ENCODE measurements at regions not wholly inside any gene's neighbourhood (a gene's known extent, or its start where the extent isn't known, plus 50 kb on each side); places are given as distances from the start of the nearest gene placed in this dataset.

DNA sequence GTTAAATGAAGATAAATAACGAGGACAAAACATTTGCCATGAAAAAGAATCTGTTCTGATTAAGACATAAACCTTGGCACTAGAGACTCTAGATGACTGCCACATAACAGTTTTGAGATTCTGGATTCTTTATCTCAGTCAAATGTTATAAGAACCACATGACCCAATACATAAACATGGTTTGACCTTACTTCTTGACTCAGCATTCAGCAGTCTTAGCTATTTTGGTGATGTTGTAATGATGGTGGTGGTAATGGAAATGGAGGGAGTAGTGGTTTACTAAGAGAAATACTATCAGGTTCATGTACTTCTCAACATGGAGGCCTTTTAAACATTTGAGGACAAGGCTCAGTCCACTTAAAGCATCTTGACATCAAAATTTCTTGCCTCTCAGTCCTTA is 925.4 kb downstream of the CDH11 start:
- Histone ChIP-seq H3K4me3 (ENCODE audit: low read length) (no peak overlapping the region), H3K27ac (ENCODE audit: low read length) (no peak overlapping the region), H3K9me3 (replicated peaks; ENCODE audit: insufficient read depth, low read length) (no peaks in the 10 kb centered on the region), H3K27me3 (replicated peaks; ENCODE audit: insufficient read depth, low read length) (no peaks in the 10 kb centered on the region), H4K20me1 (ENCODE audit: insufficient read depth, low read length) (no peaks in the 10 kb centered on the region), H3F3A (ENCODE audit: insufficient read depth, low read length) (no peaks in the 10 kb centered on the region), H3K9me2 (replicated peaks; ENCODE audit: insufficient read depth, low read length) (no peaks in the 10 kb centered on the region), H3K9ac (ENCODE audit: low read length) (no peak overlapping the region), H3K79me2 (ENCODE audit: low read length) (no peaks in the 10 kb centered on the region), H3K4me2 (ENCODE audit: low read depth, low read length) (no peak overlapping the region), H3K36me3 (replicated peaks; ENCODE audit: insufficient read depth, low read length) (no peaks in the 10 kb centered on the region), H3K4me1 (ENCODE audit: low read length) (no peaks in the 10 kb centered on the region), H2AFZ (ENCODE audit: low read length) (no peak overlapping the region)
- TF ChIP-seq EZH2phosphoT487 (IDR thresholded peaks at IDR 0.05; ENCODE audit: low read length) (no peak), EZH2 (optimal IDR thresholded peaks at IDR 0.05; ENCODE audit: low read depth, low read length) (no peak)
- TF ChIP-seq, protein P1, sequence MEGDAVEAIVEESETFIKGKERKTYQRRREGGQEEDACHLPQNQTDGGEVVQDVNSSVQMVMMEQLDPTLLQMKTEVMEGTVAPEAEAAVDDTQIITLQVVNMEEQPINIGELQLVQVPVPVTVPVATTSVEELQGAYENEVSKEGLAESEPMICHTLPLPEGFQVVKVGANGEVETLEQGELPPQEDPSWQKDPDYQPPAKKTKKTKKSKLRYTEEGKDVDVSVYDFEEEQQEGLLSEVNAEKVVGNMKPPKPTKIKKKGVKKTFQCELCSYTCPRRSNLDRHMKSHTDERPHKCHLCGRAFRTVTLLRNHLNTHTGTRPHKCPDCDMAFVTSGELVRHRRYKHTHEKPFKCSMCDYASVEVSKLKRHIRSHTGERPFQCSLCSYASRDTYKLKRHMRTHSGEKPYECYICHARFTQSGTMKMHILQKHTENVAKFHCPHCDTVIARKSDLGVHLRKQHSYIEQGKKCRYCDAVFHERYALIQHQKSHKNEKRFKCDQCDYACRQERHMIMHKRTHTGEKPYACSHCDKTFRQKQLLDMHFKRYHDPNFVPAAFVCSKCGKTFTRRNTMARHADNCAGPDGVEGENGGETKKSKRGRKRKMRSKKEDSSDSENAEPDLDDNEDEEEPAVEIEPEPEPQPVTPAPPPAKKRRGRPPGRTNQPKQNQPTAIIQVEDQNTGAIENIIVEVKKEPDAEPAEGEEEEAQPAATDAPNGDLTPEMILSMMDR (IDR thresholded peaks at IDR 0.05; ENCODE audit: low read length): no peak
- DNase-seq: no peak

DNA sequence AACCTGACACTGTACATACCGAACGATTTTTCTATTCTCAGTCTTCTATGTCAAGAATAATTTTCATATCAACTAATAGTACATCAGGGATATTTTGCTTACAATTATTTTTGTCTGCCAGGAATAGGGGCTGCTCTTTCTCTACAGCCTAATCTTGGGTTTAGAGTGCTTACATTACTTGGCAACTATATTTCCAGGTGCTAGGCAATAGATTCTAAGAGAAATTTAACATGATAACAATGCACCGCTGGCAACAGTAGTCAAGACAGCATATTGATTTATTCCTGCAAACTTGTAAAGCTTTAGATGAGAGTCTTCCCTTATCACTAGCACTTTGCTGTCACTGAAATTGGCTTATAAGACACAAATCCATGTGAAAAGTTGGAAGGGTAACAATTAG is 935.9 kb downstream of the CDH11 start:
- Histone ChIP-seq H3K4me2 (ENCODE audit: low read depth, low read length) (no peak overlapping the region), H3F3A (ENCODE audit: insufficient read depth, low read length) (no peaks in the 10 kb centered on the region), H4K20me1 (ENCODE audit: insufficient read depth, low read length) (no peaks in the 10 kb centered on the region), H3K27ac (ENCODE audit: low read length) (no peak overlapping the region), H2AFZ (ENCODE audit: low read length) (no peak overlapping the region), H3K9me3 (replicated peaks; ENCODE audit: insufficient read depth, low read length) (no peaks in the 10 kb centered on the region), H3K79me2 (ENCODE audit: low read length) (no peaks in the 10 kb centered on the region), H3K36me3 (replicated peaks; ENCODE audit: insufficient read depth, low read length) (no peaks in the 10 kb centered on the region), H3K4me3 (ENCODE audit: low read length) (no peak overlapping the region), H3K9me2 (replicated peaks; ENCODE audit: insufficient read depth, low read length) (no peaks in the 10 kb centered on the region), H3K4me1 (ENCODE audit: low read length) (no peaks in the 10 kb centered on the region), H3K9ac (ENCODE audit: low read length) (no peak overlapping the region), H3K27me3 (replicated peaks; ENCODE audit: insufficient read depth, low read length) (no peaks in the 10 kb centered on the region)
- DNase-seq: no peak
- TF ChIP-seq, protein P1 (IDR thresholded peaks at IDR 0.05; ENCODE audit: low read length): no peak
- no peak for TF ChIP-seq EZH2phosphoT487 (IDR thresholded peaks at IDR 0.05; ENCODE audit: low read length)
- no peak for TF ChIP-seq EZH2 (optimal IDR thresholded peaks at IDR 0.05; ENCODE audit: low read depth, low read length)

DNA sequence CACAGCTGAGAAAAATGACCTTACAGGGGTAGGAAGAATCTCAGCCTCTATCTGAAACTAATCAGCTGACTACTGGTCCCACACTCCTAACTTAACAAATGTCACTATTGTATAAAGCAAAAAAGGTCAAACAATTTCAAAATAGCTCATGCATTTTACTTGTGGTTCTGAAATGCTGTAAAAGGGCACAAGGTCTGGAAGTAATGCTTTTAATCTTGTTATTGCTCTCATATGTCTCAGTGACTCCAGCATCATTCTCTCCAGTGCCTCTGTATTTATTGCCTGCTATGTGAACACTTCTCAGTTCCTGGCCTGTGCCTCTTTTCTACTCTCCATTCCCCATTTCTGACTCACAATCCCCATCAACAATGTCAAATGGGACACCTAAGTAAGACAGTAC is 937.7 kb downstream of the CDH11 start:
- H3K79me2 ChIP-seq (ENCODE audit: low read length): no peaks in the 10 kb centered on the region
- no peaks in the 10 kb centered on the region for H3K9me3 ChIP-seq (replicated peaks; ENCODE audit: insufficient read depth, low read length)
- no peaks in the 10 kb centered on the region for H3F3A ChIP-seq (ENCODE audit: insufficient read depth, low read length)
- TF ChIP-seq EZH2phosphoT487 (IDR thresholded peaks at IDR 0.05; ENCODE audit: low read length) (no peak), EZH2 (optimal IDR thresholded peaks at IDR 0.05; ENCODE audit: low read depth, low read length) (no peak)
- TF ChIP-seq, protein P1 (IDR thresholded peaks at IDR 0.05; ENCODE audit: low read length): no peak
- no peaks in the 10 kb centered on the region for H3K36me3 ChIP-seq (replicated peaks; ENCODE audit: insufficient read depth, low read length)
- H3K4me3 ChIP-seq (ENCODE audit: low read length): no peak overlapping the region
- no peaks in the 10 kb centered on the region for H4K20me1 ChIP-seq (ENCODE audit: insufficient read depth, low read length)
- H3K4me1 ChIP-seq (ENCODE audit: low read length): no peaks in the 10 kb centered on the region
- H2AFZ ChIP-seq (ENCODE audit: low read length): no peak overlapping the region
- no peaks in the 10 kb centered on the region for H3K9me2 ChIP-seq (replicated peaks; ENCODE audit: insufficient read depth, low read length)
- no peak overlapping the region for H3K9ac ChIP-seq (ENCODE audit: low read length)
- no peaks in the 10 kb centered on the region for H3K27me3 ChIP-seq (replicated peaks; ENCODE audit: insufficient read depth, low read length)
- no peak overlapping the region for H3K4me2 ChIP-seq (ENCODE audit: low read depth, low read length)
- H3K27ac ChIP-seq (ENCODE audit: low read length): no peak overlapping the region
- DNase-seq: no peak
